ENCODE measurements at regions not wholly inside any gene's neighbourhood (a gene's known extent, or its start where the extent isn't known, plus 50 kb on each side); places are given as distances from the start of the nearest gene placed in this dataset.

GRCh38 chr5:93299681-93300308 lies 281.2 kb downstream of the NR2F1-AS1 start:
- Histone ChIP-seq H3K27ac (ENCODE audit: low read depth, low read length, severe bottlenecking) (peak overlapping the region; percentile 23), H3K36me3 (ENCODE audit: control insufficient read depth, insufficient read depth, low read length) (no peaks in the 10 kb centered on the region), H3K4me1 (ENCODE audit: control insufficient read depth, insufficient read depth, low read length, poor library complexity, severe bottlenecking) (peaks cover 12% of the 10 kb centered on the region), H3K4me3 (ENCODE audit: extremely low read depth, insufficient read depth, low read length, poor library complexity, severe bottlenecking) (no peak overlapping the region), H3K9me3 (ENCODE audit: control insufficient read depth, low read length) (no peaks in the 10 kb centered on the region)
- WGBS, 2 experiments (ENCODE audit: insufficient coverage in 2 of 2) = 0 to 16% methylated on average over 1 to 4 of the region's 6 CpGs

GRCh38 chr5:93297116-93297515 lies 283.9 kb downstream of the NR2F1-AS1 start:
- no peak overlapping the region for H3K27ac ChIP-seq (ENCODE audit: low read depth, low read length, severe bottlenecking)
- peaks cover 12% of the 10 kb centered on the region for H3K4me1 ChIP-seq (ENCODE audit: control insufficient read depth, insufficient read depth, low read length, poor library complexity, severe bottlenecking)
- 100% methylated on average over 1 of the region's 2 CpGs; no CpG with 5 or more reads in 1 of the 2 experiments for WGBS, 2 experiments (ENCODE audit: insufficient coverage in 2 of 2)
- no peaks in the 10 kb centered on the region for H3K36me3 ChIP-seq (ENCODE audit: control insufficient read depth, insufficient read depth, low read length)
- H3K9me3 ChIP-seq (ENCODE audit: control insufficient read depth, low read length) = no peaks in the 10 kb centered on the region
- no peak overlapping the region for H3K4me3 ChIP-seq (ENCODE audit: extremely low read depth, insufficient read depth, low read length, poor library complexity, severe bottlenecking)

DNA sequence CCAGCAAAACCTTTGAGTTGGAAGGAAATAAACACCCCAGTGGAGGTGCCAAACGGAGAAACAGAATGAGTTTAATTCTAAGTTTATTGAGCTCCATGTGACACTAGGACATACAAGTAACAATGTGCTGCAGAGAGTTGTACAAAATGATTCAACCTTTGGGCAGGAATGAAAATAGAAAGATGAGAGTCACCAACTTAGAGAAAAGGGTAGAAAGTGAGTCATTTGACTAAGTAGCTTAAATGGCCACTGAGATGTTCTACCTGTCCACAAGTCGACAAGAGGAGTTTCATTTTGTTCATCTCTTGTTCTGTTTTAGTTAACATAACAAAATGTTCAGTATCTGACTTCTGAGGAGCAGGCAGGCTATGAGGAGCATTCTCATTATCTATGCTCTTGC lies 284.7 kb downstream of the NR2F1-AS1 start:
- Histone ChIP-seq H3K27ac (ENCODE audit: low read depth, low read length, severe bottlenecking) (no peak overlapping the region), H3K4me1 (ENCODE audit: control insufficient read depth, insufficient read depth, low read length, poor library complexity, severe bottlenecking) (peaks cover 12% of the 10 kb centered on the region), H3K36me3 (ENCODE audit: control insufficient read depth, insufficient read depth, low read length) (no peaks in the 10 kb centered on the region), H3K4me3 (ENCODE audit: extremely low read depth, insufficient read depth, low read length, poor library complexity, severe bottlenecking) (no peak overlapping the region), H3K9me3 (ENCODE audit: control insufficient read depth, low read length) (no peaks in the 10 kb centered on the region)
- 83% methylated on average over 1 to 2 of the region's 2 CpGs for WGBS, 2 experiments (ENCODE audit: insufficient coverage in 2 of 2)

- no peak overlapping the region for H3K27ac ChIP-seq (ENCODE audit: low read depth, low read length, severe bottlenecking)
- H3K9me3 ChIP-seq (ENCODE audit: control insufficient read depth, low read length) = no peaks in the 10 kb centered on the region
- H3K4me1 ChIP-seq (ENCODE audit: control insufficient read depth, insufficient read depth, low read length, poor library complexity, severe bottlenecking) = peaks cover 7% of the 10 kb centered on the region
- no peak overlapping the region for H3K4me3 ChIP-seq (ENCODE audit: extremely low read depth, insufficient read depth, low read length, poor library complexity, severe bottlenecking)
- no CpG with 5 or more reads among the region's 1 CpG for WGBS, 2 experiments (ENCODE audit: insufficient coverage in 2 of 2)
- no peaks in the 10 kb centered on the region for H3K36me3 ChIP-seq (ENCODE audit: control insufficient read depth, insufficient read depth, low read length)
These were observed 286.0 kb downstream of the NR2F1-AS1 start for GRCh38 chr5:93294996-93295395.

GRCh38 chr5:93294199-93294598 lies 286.8 kb downstream of the NR2F1-AS1 start:
- H3K9me3 ChIP-seq (ENCODE audit: control insufficient read depth, low read length) = no peaks in the 10 kb centered on the region
- H3K4me3 ChIP-seq (ENCODE audit: extremely low read depth, insufficient read depth, low read length, poor library complexity, severe bottlenecking) = no peak overlapping the region
- no peaks in the 10 kb centered on the region for H3K36me3 ChIP-seq (ENCODE audit: control insufficient read depth, insufficient read depth, low read length)
- H3K4me1 ChIP-seq (ENCODE audit: control insufficient read depth, insufficient read depth, low read length, poor library complexity, severe bottlenecking) = no peaks in the 10 kb centered on the region
- H3K27ac ChIP-seq (ENCODE audit: low read depth, low read length, severe bottlenecking) = no peak overlapping the region

- no peaks in the 10 kb centered on the region for H3K36me3 ChIP-seq (ENCODE audit: control insufficient read depth, insufficient read depth, low read length)
- H3K27ac ChIP-seq (ENCODE audit: low read depth, low read length, severe bottlenecking) = no peak overlapping the region
- WGBS, 2 experiments (ENCODE audit: insufficient coverage in 2 of 2) = no CpG with 5 or more reads among the region's 2 CpGs
- no peaks in the 10 kb centered on the region for H3K9me3 ChIP-seq (ENCODE audit: control insufficient read depth, low read length)
- no peaks in the 10 kb centered on the region for H3K4me1 ChIP-seq (ENCODE audit: control insufficient read depth, insufficient read depth, low read length, poor library complexity, severe bottlenecking)
- H3K4me3 ChIP-seq (ENCODE audit: extremely low read depth, insufficient read depth, low read length, poor library complexity, severe bottlenecking) = no peak overlapping the region
These were observed 291.1 kb downstream of the NR2F1-AS1 start for GRCh38 chr5:93289942-93290341.

- no peak overlapping the region for H3K4me3 ChIP-seq (ENCODE audit: extremely low read depth, insufficient read depth, low read length, poor library complexity, severe bottlenecking)
- H3K4me1 ChIP-seq (ENCODE audit: control insufficient read depth, insufficient read depth, low read length, poor library complexity, severe bottlenecking) = no peaks in the 10 kb centered on the region
- no peaks in the 10 kb centered on the region for H3K36me3 ChIP-seq (ENCODE audit: control insufficient read depth, insufficient read depth, low read length)
- WGBS, 2 experiments (ENCODE audit: insufficient coverage in 2 of 2) = 90% methylated on average over 1 of the region's 1 CpG; no CpG with 5 or more reads in 1 of the 2 experiments
- no peaks in the 10 kb centered on the region for H3K9me3 ChIP-seq (ENCODE audit: control insufficient read depth, low read length)
- no peak overlapping the region for H3K27ac ChIP-seq (ENCODE audit: low read depth, low read length, severe bottlenecking)
These were observed 295.6 kb downstream of the NR2F1-AS1 start for GRCh38 chr5:93285461-93285860.

DNA sequence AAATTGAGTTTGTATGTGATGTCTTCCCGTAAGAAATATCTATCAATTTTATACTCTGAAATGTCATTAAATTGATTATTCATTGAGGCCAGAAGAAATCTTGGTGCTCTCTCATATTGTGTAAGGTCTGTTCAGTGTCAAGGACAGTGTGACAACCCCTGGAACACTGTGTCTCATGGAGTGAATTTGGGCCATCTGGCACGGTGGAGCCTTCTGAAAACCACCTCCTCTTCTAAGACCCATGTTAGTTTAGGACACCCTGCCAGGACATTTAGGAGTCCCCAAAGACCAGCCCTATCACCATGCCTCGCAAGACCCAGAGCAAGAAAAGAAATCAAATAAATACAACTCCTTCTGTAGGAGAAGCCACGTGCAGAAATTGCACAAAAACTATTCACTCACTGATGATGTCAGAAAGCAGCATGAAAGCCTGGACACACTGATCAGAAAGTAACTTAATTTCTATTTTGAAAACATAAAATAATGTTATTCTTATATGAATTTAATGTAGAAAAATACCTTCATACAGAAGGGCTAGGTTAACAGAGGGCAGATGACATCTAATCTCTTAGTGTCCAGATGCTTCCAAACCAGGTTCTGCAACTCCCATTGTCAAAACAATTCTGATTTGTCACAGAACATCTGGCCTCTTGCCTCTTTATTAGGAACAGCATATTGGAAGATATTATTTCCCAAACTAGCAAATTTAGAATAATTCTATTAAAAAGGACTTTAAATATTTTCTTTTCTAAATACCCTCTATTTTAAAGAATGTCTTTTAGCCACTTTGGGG lies 298.8 kb downstream of the NR2F1-AS1 start:
- Histone ChIP-seq H3K36me3 (ENCODE audit: control insufficient read depth, insufficient read depth, low read length) (no peaks in the 10 kb centered on the region), H3K4me3 (ENCODE audit: extremely low read depth, insufficient read depth, low read length, poor library complexity, severe bottlenecking) (no peak overlapping the region), H3K4me1 (ENCODE audit: control insufficient read depth, insufficient read depth, low read length, poor library complexity, severe bottlenecking) (no peaks in the 10 kb centered on the region), H3K9me3 (ENCODE audit: control insufficient read depth, low read length) (no peaks in the 10 kb centered on the region), H3K27ac (ENCODE audit: low read depth, low read length, severe bottlenecking) (no peak overlapping the region)
- WGBS, 2 experiments (ENCODE audit: insufficient coverage in 2 of 2) = 100% methylated on average over 1 to 2 of the region's 4 CpGs

- Histone ChIP-seq H3K4me3 (ENCODE audit: extremely low read depth, insufficient read depth, low read length, poor library complexity, severe bottlenecking) (no peak overlapping the region), H3K27ac (ENCODE audit: low read depth, low read length, severe bottlenecking) (no peak overlapping the region), H3K36me3 (ENCODE audit: control insufficient read depth, insufficient read depth, low read length) (no peaks in the 10 kb centered on the region), H3K4me1 (ENCODE audit: control insufficient read depth, insufficient read depth, low read length, poor library complexity, severe bottlenecking) (no peaks in the 10 kb centered on the region), H3K9me3 (ENCODE audit: control insufficient read depth, low read length) (no peaks in the 10 kb centered on the region)
- 86 to 100% methylated on average over 2 of the region's 3 CpGs for WGBS, 2 experiments (ENCODE audit: insufficient coverage in 2 of 2)
These were observed 300.5 kb downstream of the NR2F1-AS1 start for GRCh38 chr5:93280518-93280917.

DNA sequence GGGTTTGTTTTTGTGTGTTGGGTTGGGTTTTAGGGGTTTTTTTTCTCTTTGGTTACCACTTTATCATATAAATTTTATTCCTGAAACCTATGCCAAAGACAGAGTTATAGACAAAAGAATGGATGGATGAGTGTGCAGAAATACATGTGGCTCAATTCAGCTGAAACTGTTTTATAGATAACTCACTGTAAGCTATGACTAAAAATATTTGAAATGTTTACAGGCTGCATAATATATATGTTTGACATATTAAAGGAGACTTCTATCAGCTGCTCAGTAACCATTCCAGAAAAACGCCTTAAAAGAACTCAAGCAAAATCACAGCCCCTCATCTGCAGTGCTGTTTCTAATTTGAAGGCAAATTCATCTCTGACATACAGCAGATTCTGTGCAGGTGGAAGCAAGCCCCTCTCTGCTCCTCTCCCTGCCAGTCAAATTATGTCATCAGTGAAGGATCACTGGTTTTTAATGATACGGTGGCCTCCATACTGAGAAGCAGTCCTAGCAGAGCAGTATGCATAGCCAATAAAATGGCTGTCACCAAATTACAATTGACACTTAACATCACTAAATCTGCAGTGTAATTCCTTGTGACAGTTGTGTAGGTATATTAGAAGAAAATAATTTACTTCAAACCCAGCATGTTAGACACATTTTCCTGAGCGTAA lies 301.6 kb downstream of the NR2F1-AS1 start:
- WGBS, 2 experiments (ENCODE audit: insufficient coverage in 2 of 2) = 80 to 100% methylated on average over 1 to 2 of the region's 3 CpGs
- H3K9me3 ChIP-seq (ENCODE audit: control insufficient read depth, low read length) = no peaks in the 10 kb centered on the region
- H3K4me1 ChIP-seq (ENCODE audit: control insufficient read depth, insufficient read depth, low read length, poor library complexity, severe bottlenecking) = peaks cover 4% of the 10 kb centered on the region
- no peak overlapping the region for H3K4me3 ChIP-seq (ENCODE audit: extremely low read depth, insufficient read depth, low read length, poor library complexity, severe bottlenecking)
- no peaks in the 10 kb centered on the region for H3K36me3 ChIP-seq (ENCODE audit: control insufficient read depth, insufficient read depth, low read length)
- H3K27ac ChIP-seq (ENCODE audit: low read depth, low read length, severe bottlenecking) = no peak overlapping the region

DNA sequence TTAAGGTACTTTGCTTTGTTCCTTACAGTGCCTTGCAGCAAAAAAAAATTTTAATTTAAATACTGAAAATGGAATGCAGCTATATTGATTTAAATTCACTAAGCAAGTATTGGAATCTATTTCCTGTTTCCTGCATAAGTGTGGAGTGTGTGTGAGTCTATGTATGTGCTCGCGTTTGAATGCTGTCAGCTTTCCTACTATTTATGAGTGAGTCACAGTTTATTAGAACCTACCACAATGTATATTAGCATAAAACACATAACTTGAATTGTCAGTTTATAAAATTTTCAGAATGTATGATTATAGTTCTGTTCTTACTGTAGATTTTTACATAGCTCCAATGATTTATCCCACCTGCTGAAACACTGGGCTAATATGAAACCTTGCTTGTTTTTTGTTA lies 302.1 kb downstream of the NR2F1-AS1 start:
- H3K27ac ChIP-seq (ENCODE audit: low read depth, low read length, severe bottlenecking) = no peak overlapping the region
- no CpG with 5 or more reads among the region's 2 CpGs for WGBS, 2 experiments (ENCODE audit: insufficient coverage in 2 of 2)
- no peaks in the 10 kb centered on the region for H3K36me3 ChIP-seq (ENCODE audit: control insufficient read depth, insufficient read depth, low read length)

More for the DNA sequence above, 302.1 kb downstream of the NR2F1-AS1 start:
- no peaks in the 10 kb centered on the region for H3K9me3 ChIP-seq (ENCODE audit: control insufficient read depth, low read length)
- peaks cover 9% of the 10 kb centered on the region for H3K4me1 ChIP-seq (ENCODE audit: control insufficient read depth, insufficient read depth, low read length, poor library complexity, severe bottlenecking)
- no peak overlapping the region for H3K4me3 ChIP-seq (ENCODE audit: extremely low read depth, insufficient read depth, low read length, poor library complexity, severe bottlenecking)
